NOMO-1 treated with DMSO at 0.1 percent for 48 hours (cell line): ENCODE measurements at regions not wholly inside any gene's neighbourhood (a gene's known extent, or its start where the extent isn't known, plus 50 kb on each side); places are given as distances from the start of the nearest gene placed in this dataset.
"Not testable (repeated sequence)": the region's sequence is repeated elsewhere in the genome, so short reads cannot be mapped to it uniquely, and the experiment has no call there.

Source experiments
- DNase-seq: peaks from one replicate; lab custom pipeline; 2025; ENCODE audit not compliant: unreplicated experiment; lab: John Stamatoyannopoulos, UW

- DNase-seq, result no peak
Measured at GRCh38 chr5:93359296-93359959, 221.6 kb downstream of the NR2F1-AS1 start.

GRCh38 chr5:93358176-93358575 is 222.8 kb downstream of the NR2F1-AS1 start:
- DNase-seq, result no peak

- DNase-seq, result no peak
Measured at GRCh38 chr5:93357686-93358085, 223.3 kb downstream of the NR2F1-AS1 start.

- no peak for DNase-seq
Measured at GRCh38 chr5:93355691-93356090, 225.3 kb downstream of the NR2F1-AS1 start.

- DNase-seq, result no peak
Measured at GRCh38 chr5:93352186-93352585, 228.8 kb downstream of the NR2F1-AS1 start.

- DNase-seq, result no peak
Measured at GRCh38 chr5:93349613-93350012, 231.4 kb downstream of the NR2F1-AS1 start.

- DNase-seq, result no peak
Measured at GRCh38 chr5:93348231-93348630, 232.8 kb downstream of the NR2F1-AS1 start.

GRCh38 chr5:93346850-93347249 is 234.2 kb downstream of the NR2F1-AS1 start:
- not testable (repeated sequence) for DNase-seq

GRCh38 chr5:93346301-93346700 is 234.7 kb downstream of the NR2F1-AS1 start:
- no peak for DNase-seq

GRCh38 chr5:93343570-93343969 is 237.4 kb downstream of the NR2F1-AS1 start:
- no peak for DNase-seq

- no peak for DNase-seq
Measured at GRCh38 chr5:93342563-93343061, 238.4 kb downstream of the NR2F1-AS1 start.

GRCh38 chr5:93340881-93341280 is 240.1 kb downstream of the NR2F1-AS1 start:
- no peak for DNase-seq

GRCh38 chr5:93337138-93337537 is 243.9 kb downstream of the NR2F1-AS1 start:
- DNase-seq, result no peak

- DNase-seq, result no peak
Measured at GRCh38 chr5:93336330-93337110, 244.5 kb downstream of the NR2F1-AS1 start.

- no peak for DNase-seq
Measured at GRCh38 chr5:93331863-93332262, 249.2 kb downstream of the NR2F1-AS1 start.

GRCh38 chr5:93331241-93331640 is 249.8 kb downstream of the NR2F1-AS1 start:
- DNase-seq, result no peak

GRCh38 chr5:93330506-93330905 is 250.5 kb downstream of the NR2F1-AS1 start:
- DNase-seq, result no peak

- DNase-seq, result no peak
Measured at GRCh38 chr5:93329756-93330155, 251.3 kb downstream of the NR2F1-AS1 start.

- no peak for DNase-seq
Measured at GRCh38 chr5:93328833-93329232, 252.2 kb downstream of the NR2F1-AS1 start.

- no peak for DNase-seq
Measured at GRCh38 chr5:93327605-93328004, 253.4 kb downstream of the NR2F1-AS1 start.

GRCh38 chr5:93325946-93326345 is 255.1 kb downstream of the NR2F1-AS1 start:
- DNase-seq, result no peak
